Osteocyte (in vitro differentiated cells): ENCODE measurements at regions not wholly inside any gene's neighbourhood (a gene's known extent, or its start where the extent isn't known, plus 50 kb on each side); places are given as distances from the start of the nearest gene placed in this dataset.

Source experiments
- DNase-seq: peaks from one replicate; pipeline ENCODE4 v3.0.0; 2021; ENCODE audit warnings: mixed read lengths; ENCODE audit not compliant: unreplicated experiment; ENCODE audit errors: extremely low spot score
- H3K27ac Mint-ChIP-seq: one replicate; pipeline ENCODE4 v1.8.0; 2021; ENCODE audit warnings: mild to moderate bottlenecking, mixed read lengths; ENCODE audit not compliant: unreplicated experiment
- H3K27me3 Mint-ChIP-seq: one replicate; pipeline ENCODE4 v1.8.0; 2021; ENCODE audit warnings: mixed read lengths; ENCODE audit not compliant: unreplicated experiment
- H3K36me3 Mint-ChIP-seq: one replicate; pipeline ENCODE4 v1.8.0; 2021; ENCODE audit warnings: mixed read lengths; ENCODE audit not compliant: unreplicated experiment
- H3K4me1 Mint-ChIP-seq: one replicate; pipeline ENCODE4 v1.8.0; 2021; ENCODE audit warnings: mixed read lengths; ENCODE audit not compliant: unreplicated experiment
- H3K4me3 Mint-ChIP-seq: one replicate; pipeline ENCODE4 v1.8.0; 2021; ENCODE audit warnings: mild to moderate bottlenecking, moderate library complexity, mixed read lengths; ENCODE audit not compliant: unreplicated experiment
- H3K9me3 Mint-ChIP-seq: one replicate; pipeline ENCODE4 v1.8.0; 2021; ENCODE audit warnings: mixed read lengths; ENCODE audit not compliant: unreplicated experiment
- TF ChIP-seq, protein P1 (sequence below): fragments of 200-600 bp; sonication (generic); IDR thresholded peaks from 2 replicates; pipeline ENCODE4 v1.5.0; 2021; ENCODE audit warnings: antibody characterized with exemption, mild to moderate bottlenecking, moderate library complexity

- no peaks in the 10 kb centered on the region for H3K36me3 Mint-ChIP-seq
- no peaks in the 10 kb centered on the region for H3K27me3 Mint-ChIP-seq
- H3K27ac Mint-ChIP-seq, result no peak overlapping the region
- no peak overlapping the region for H3K4me3 Mint-ChIP-seq
- DNase-seq, result no peak
- TF ChIP-seq, protein P1, sequence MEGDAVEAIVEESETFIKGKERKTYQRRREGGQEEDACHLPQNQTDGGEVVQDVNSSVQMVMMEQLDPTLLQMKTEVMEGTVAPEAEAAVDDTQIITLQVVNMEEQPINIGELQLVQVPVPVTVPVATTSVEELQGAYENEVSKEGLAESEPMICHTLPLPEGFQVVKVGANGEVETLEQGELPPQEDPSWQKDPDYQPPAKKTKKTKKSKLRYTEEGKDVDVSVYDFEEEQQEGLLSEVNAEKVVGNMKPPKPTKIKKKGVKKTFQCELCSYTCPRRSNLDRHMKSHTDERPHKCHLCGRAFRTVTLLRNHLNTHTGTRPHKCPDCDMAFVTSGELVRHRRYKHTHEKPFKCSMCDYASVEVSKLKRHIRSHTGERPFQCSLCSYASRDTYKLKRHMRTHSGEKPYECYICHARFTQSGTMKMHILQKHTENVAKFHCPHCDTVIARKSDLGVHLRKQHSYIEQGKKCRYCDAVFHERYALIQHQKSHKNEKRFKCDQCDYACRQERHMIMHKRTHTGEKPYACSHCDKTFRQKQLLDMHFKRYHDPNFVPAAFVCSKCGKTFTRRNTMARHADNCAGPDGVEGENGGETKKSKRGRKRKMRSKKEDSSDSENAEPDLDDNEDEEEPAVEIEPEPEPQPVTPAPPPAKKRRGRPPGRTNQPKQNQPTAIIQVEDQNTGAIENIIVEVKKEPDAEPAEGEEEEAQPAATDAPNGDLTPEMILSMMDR, result no peak
- no peaks in the 10 kb centered on the region for H3K4me1 Mint-ChIP-seq
- H3K9me3 Mint-ChIP-seq, result peaks cover 11% of the 10 kb centered on the region
These were observed 714.1 kb upstream of the COBL start for GRCh38 chr7:52030722-52031121.

DNA sequence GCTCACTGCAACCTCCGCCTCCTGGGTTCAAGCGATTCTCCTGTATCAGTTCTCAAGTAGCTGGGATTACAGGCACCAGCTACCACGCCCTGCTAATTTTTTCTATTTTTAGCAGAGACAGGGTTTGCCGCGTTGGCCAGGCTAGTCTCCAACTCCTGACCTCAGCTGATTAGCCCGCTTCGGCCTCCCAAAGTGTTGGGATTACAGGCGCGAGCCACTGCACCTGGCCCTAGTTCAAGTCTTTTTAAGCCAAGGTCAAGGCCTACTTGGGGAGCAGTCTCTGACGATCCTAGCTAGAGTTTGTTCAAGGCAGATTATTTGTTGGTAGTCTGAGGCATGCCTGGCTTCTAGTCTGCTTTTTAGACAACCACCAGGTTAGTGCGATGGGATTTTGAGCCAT is 709.5 kb upstream of the COBL start:
- no peaks in the 10 kb centered on the region for H3K4me1 Mint-ChIP-seq
- H3K27ac Mint-ChIP-seq, result no peak overlapping the region
- DNase-seq, result no peak
- TF ChIP-seq, protein P1, result no peak
- H3K4me3 Mint-ChIP-seq, result no peak overlapping the region
- H3K36me3 Mint-ChIP-seq, result no peaks in the 10 kb centered on the region
- H3K27me3 Mint-ChIP-seq, result no peaks in the 10 kb centered on the region
- peaks cover 9% of the 10 kb centered on the region for H3K9me3 Mint-ChIP-seq

- Mint-ChIP-seq H3K4me1 (no peaks in the 10 kb centered on the region), H3K27me3 (no peaks in the 10 kb centered on the region), H3K27ac (no peak overlapping the region), H3K36me3 (no peaks in the 10 kb centered on the region), H3K9me3 (peaks cover 9% of the 10 kb centered on the region), H3K4me3 (no peak overlapping the region)
- DNase-seq, result no peak
- TF ChIP-seq, protein P1, result no peak
These were observed 704.7 kb upstream of the COBL start for GRCh38 chr7:52021343-52021742.

- DNase-seq, result no peak
- Mint-ChIP-seq H3K4me3 (no peak overlapping the region), H3K27me3 (no peaks in the 10 kb centered on the region), H3K4me1 (no peaks in the 10 kb centered on the region), H3K9me3 (peaks cover 11% of the 10 kb centered on the region), H3K36me3 (no peaks in the 10 kb centered on the region), H3K27ac (no peak overlapping the region)
- TF ChIP-seq, protein P1, result no peak
These were observed 702.1 kb upstream of the COBL start for GRCh38 chr7:52018680-52019054.

- Mint-ChIP-seq H3K4me1 (no peaks in the 10 kb centered on the region), H3K27ac (no peak overlapping the region), H3K9me3 (peaks cover 15% of the 10 kb centered on the region), H3K4me3 (no peak overlapping the region), H3K36me3 (no peaks in the 10 kb centered on the region), H3K27me3 (no peaks in the 10 kb centered on the region)
- DNase-seq, result no peak
- TF ChIP-seq, protein P1, result peak; percentile 25
These were observed 701.4 kb upstream of the COBL start for GRCh38 chr7:52017802-52018679.
